PFSK-1 (cell line): ENCODE measurements at regions not wholly inside any gene's neighbourhood (a gene's known extent, or its start where the extent isn't known, plus 50 kb on each side); places are given as distances from the start of the nearest gene placed in this dataset.

Experiments used
- FOXP2 ChIP-seq: optimal IDR thresholded peaks from 2 replicates; pipeline ENCODE3; 2011; ENCODE audit warnings: borderline replicate concordance, control low read depth, inconsistent platforms; ENCODE audit not compliant: insufficient read depth; ENCODE audit errors: extremely low read length, extremely low read depth
- POLR2AphosphoS5 ChIP-seq: IDR thresholded peaks from 2 replicates; pipeline ENCODE4 v1.6.1; 2012; ENCODE audit warnings: low read depth, mild to moderate bottlenecking, control low read depth, low read length, moderate library complexity
- REST ChIP-seq, 2 experiments: IDR thresholded peaks; 2 replicates each; pipeline versions ENCODE4 v1.6.1 to v1.8.0; 2011 to 2012; ENCODE audit warnings: low read depth in 2 of 2, low read length in 2 of 2, control low read depth in 1 of 2, inconsistent platforms in 1 of 2, mild to moderate bottlenecking in 1 of 2, moderate library complexity in 1 of 2; ENCODE audit not compliant: insufficient read depth in 1 of 2
- SIN3A ChIP-seq: IDR thresholded peaks from 2 replicates; pipeline ENCODE4 v1.6.1; 2012; ENCODE audit warnings: mild to moderate bottlenecking, low read length, moderate library complexity, borderline replicate concordance; ENCODE audit not compliant: insufficient read depth
- TAF1 ChIP-seq: IDR thresholded peaks from 2 replicates; pipeline ENCODE4 v1.6.1; 2012; ENCODE audit warnings: low read length, control low read depth, borderline replicate concordance; ENCODE audit not compliant: insufficient read depth

GRCh38 chr10:7100032-7100702 lies 310.7 kb downstream of the SFMBT2 start:
- TF ChIP-seq POLR2AphosphoS5 (no peak), REST (IDR thresholded peaks at IDR 0.05; ENCODE audit: insufficient read depth in 1 of 2, low read depth in 2 of 2, low read length in 2 of 2) (no peak), FOXP2 (no peak), SIN3A (no peak), TAF1 (no peak)

- TF ChIP-seq REST (IDR thresholded peaks at IDR 0.05; ENCODE audit: insufficient read depth in 1 of 2, low read depth in 2 of 2, low read length in 2 of 2), result no peak
- TF ChIP-seq FOXP2, result no peak
- TF ChIP-seq POLR2AphosphoS5, result no peak
- TF ChIP-seq TAF1, result no peak
- no peak for TF ChIP-seq SIN3A
These were observed 312.6 kb downstream of the SFMBT2 start for GRCh38 chr10:7098160-7098762.

GRCh38 chr10:7094781-7095180 lies 316.1 kb downstream of the SFMBT2 start:
- TF ChIP-seq FOXP2, result no peak
- TF ChIP-seq POLR2AphosphoS5, result no peak
- no peak for TF ChIP-seq REST (IDR thresholded peaks at IDR 0.05; ENCODE audit: insufficient read depth in 1 of 2, low read depth in 2 of 2, low read length in 2 of 2)
- no peak for TF ChIP-seq TAF1
- TF ChIP-seq SIN3A, result no peak

GRCh38 chr10:7093368-7093767 lies 317.5 kb downstream of the SFMBT2 start:
- no peak for TF ChIP-seq TAF1
- no peak for TF ChIP-seq REST (IDR thresholded peaks at IDR 0.05; ENCODE audit: insufficient read depth in 1 of 2, low read depth in 2 of 2, low read length in 2 of 2)
- TF ChIP-seq POLR2AphosphoS5, result no peak
- no peak for TF ChIP-seq SIN3A
- TF ChIP-seq FOXP2, result no peak

DNA sequence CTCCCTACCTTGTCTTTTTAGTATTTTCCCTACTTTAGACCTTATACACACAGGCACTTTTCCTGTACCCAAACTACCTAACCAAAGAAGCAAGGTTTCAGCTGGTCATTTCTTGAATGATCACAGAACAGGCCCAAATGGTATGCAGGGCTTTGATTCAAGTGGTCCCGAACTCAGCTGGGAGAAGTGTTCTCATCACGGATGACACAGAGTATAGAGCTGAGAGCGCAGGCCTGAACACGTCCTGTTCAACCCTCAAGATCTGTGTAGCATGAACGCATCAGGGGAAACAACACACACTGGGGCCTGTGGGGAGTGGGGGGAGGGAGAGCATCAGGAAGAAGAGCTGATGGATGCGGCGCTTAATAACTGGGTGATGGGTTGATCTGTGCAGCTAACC lies 318.2 kb downstream of the SFMBT2 start:
- TF ChIP-seq REST (IDR thresholded peaks at IDR 0.05; ENCODE audit: insufficient read depth in 1 of 2, low read depth in 2 of 2, low read length in 2 of 2) (no peak), TAF1 (no peak), POLR2AphosphoS5 (no peak)
